Endothelial cell (in vitro differentiated cells): ENCODE measurements at regions not wholly inside any gene's neighbourhood (a gene's known extent, or its start where the extent isn't known, plus 50 kb on each side); places are given as distances from the start of the nearest gene placed in this dataset.

ENCODE experiments used
- DNase-seq: peaks from one replicate; pipeline ENCODE4 v3.0.0; 2021; ENCODE audit warnings: low spot score
- H3K27ac Mint-ChIP-seq: one replicate; pipeline ENCODE4 v1.8.0; 2021; ENCODE audit warnings: mixed read lengths, inconsistent platforms; ENCODE audit not compliant: unreplicated experiment
- H3K27me3 Mint-ChIP-seq: one replicate; pipeline ENCODE4 v1.8.0; 2021; ENCODE audit warnings: mild to moderate bottlenecking, moderate library complexity, mixed read lengths, inconsistent platforms; ENCODE audit not compliant: unreplicated experiment
- H3K36me3 Mint-ChIP-seq: one replicate; pipeline ENCODE4 v1.8.0; 2021; ENCODE audit warnings: mild to moderate bottlenecking, low read depth, mixed read lengths, inconsistent platforms; ENCODE audit not compliant: unreplicated experiment
- H3K4me1 Mint-ChIP-seq: one replicate; pipeline ENCODE4 v1.8.0; 2021; ENCODE audit warnings: mild to moderate bottlenecking, mixed read lengths, inconsistent platforms; ENCODE audit not compliant: unreplicated experiment
- H3K4me3 Mint-ChIP-seq: one replicate; pipeline ENCODE4 v1.8.0; 2021; ENCODE audit warnings: mild to moderate bottlenecking, mixed read lengths, inconsistent platforms; ENCODE audit not compliant: unreplicated experiment
- H3K9me3 Mint-ChIP-seq: one replicate; pipeline ENCODE4 v1.8.0; 2021; ENCODE audit warnings: mixed read lengths, inconsistent platforms; ENCODE audit not compliant: unreplicated experiment
- CTCF ChIP-seq: fragments of 200-600 bp; sonication (generic); IDR thresholded peaks from one replicate; pipeline ENCODE4 v1.5.0; 2021; ENCODE audit warnings: antibody characterized with exemption; ENCODE audit not compliant: unreplicated experiment

GRCh38 chr2:17287183-17287582 is 231.1 kb downstream of the RAD51AP2 start:
- no peak for DNase-seq
- Mint-ChIP-seq H3K27me3 (no peaks in the 10 kb centered on the region), H3K4me3 (no peak overlapping the region), H3K36me3 (peaks cover 3% of the 10 kb centered on the region), H3K4me1 (peaks cover 11% of the 10 kb centered on the region), H3K9me3 (no peaks in the 10 kb centered on the region), H3K27ac (no peak overlapping the region)
- no peak for TF ChIP-seq CTCF

- H3K4me3 Mint-ChIP-seq: no peak overlapping the region
These were observed 235.4 kb downstream of the RAD51AP2 start for GRCh38 chr2:17282826-17283225.

GRCh38 chr2:17282245-17282644 is 236.0 kb downstream of the RAD51AP2 start:
- no peaks in the 10 kb centered on the region for H3K36me3 Mint-ChIP-seq
- no peak overlapping the region for H3K4me3 Mint-ChIP-seq
- no peaks in the 10 kb centered on the region for H3K9me3 Mint-ChIP-seq
- peaks cover 2% of the 10 kb centered on the region for H3K27me3 Mint-ChIP-seq
- H3K27ac Mint-ChIP-seq: no peak overlapping the region
- H3K4me1 Mint-ChIP-seq: peaks cover 6% of the 10 kb centered on the region
- DNase-seq: no peak
- TF ChIP-seq CTCF: no peak

More at GRCh38 chr2:17282826-17283225, 235.4 kb downstream of the RAD51AP2 start:
- DNase-seq: no peak
- Mint-ChIP-seq H3K27me3 (peaks cover 2% of the 10 kb centered on the region), H3K9me3 (no peaks in the 10 kb centered on the region), H3K36me3 (no peaks in the 10 kb centered on the region), H3K4me1 (peaks cover 6% of the 10 kb centered on the region), H3K27ac (no peak overlapping the region)
- no peak for TF ChIP-seq CTCF

- peaks cover 2% of the 10 kb centered on the region for H3K27me3 Mint-ChIP-seq
- no peak overlapping the region for H3K4me3 Mint-ChIP-seq
- TF ChIP-seq CTCF: no peak
- peaks cover 22% of the 10 kb centered on the region for H3K4me1 Mint-ChIP-seq
- H3K36me3 Mint-ChIP-seq: peaks cover 4% of the 10 kb centered on the region
- no peak overlapping the region for H3K27ac Mint-ChIP-seq
- H3K9me3 Mint-ChIP-seq: no peaks in the 10 kb centered on the region
- no peak for DNase-seq
These were observed 242.0 kb downstream of the RAD51AP2 start for GRCh38 chr2:17276220-17276619.

- H3K4me1 Mint-ChIP-seq: peaks cover 37% of the 10 kb centered on the region
- H3K4me3 Mint-ChIP-seq: no peak overlapping the region
- DNase-seq: no peak
- H3K9me3 Mint-ChIP-seq: no peaks in the 10 kb centered on the region
- no peak for TF ChIP-seq CTCF
- H3K36me3 Mint-ChIP-seq: peaks cover 6% of the 10 kb centered on the region
- H3K27ac Mint-ChIP-seq: no peak overlapping the region
- no peaks in the 10 kb centered on the region for H3K27me3 Mint-ChIP-seq
These were observed 245.4 kb downstream of the RAD51AP2 start for GRCh38 chr2:17272652-17273525.
